RWPE2 (cell line): ENCODE measurements at regions not wholly inside any gene's neighbourhood (a gene's known extent, or its start where the extent isn't known, plus 50 kb on each side); places are given as distances from the start of the nearest gene placed in this dataset.

Experiments
- ATAC-seq: fragments of 200-7000 bp; cut with Tn5 transposase; 3 replicates; pipeline ENCODE4 v1.9.1; 2021; ENCODE audit warnings: low read depth
- DNase-seq: peaks from one replicate; pipeline ENCODE4 v3.0.0-alpha.2; 2020; ENCODE audit warnings: low spot score
- H3K27ac ChIP-seq: fragments of 450-650 bp; 2 replicates; pipeline ENCODE4 v1.5.1; 2017; ENCODE audit warnings: mild to moderate bottlenecking; ENCODE audit not compliant: poor library complexity, severe bottlenecking
- H3K27me3 ChIP-seq: fragments of 250-450 bp; sonication (Bioruptor Pico); 2 replicates; pipeline ENCODE4 v1.5.1; 2021; ENCODE audit warnings: mild to moderate bottlenecking, moderate library complexity; ENCODE audit not compliant: insufficient read depth, poor library complexity, severe bottlenecking
- H3K36me3 ChIP-seq: fragments of 250-450 bp; sonication (Bioruptor Pico); 2 replicates; pipeline ENCODE4 v1.5.1; 2020; ENCODE audit warnings: low read depth, mild to moderate bottlenecking, moderate library complexity
- H3K4me1 ChIP-seq: fragments of 250-450 bp; sonication (Bioruptor Pico); 2 replicates; pipeline ENCODE4 v1.5.1; 2021; ENCODE audit warnings: mild to moderate bottlenecking, moderate library complexity; ENCODE audit not compliant: insufficient read depth, poor library complexity, severe bottlenecking
- H3K4me3 ChIP-seq: fragments of 250-450 bp; sonication (Bioruptor Pico); 2 replicates; pipeline ENCODE4 v1.5.1; 2021; ENCODE audit warnings: mild to moderate bottlenecking, moderate library complexity; ENCODE audit not compliant: severe bottlenecking
- H3K9me3 ChIP-seq: fragments of 250-450 bp; sonication (Bioruptor Pico); 2 replicates; pipeline ENCODE4 v1.5.1; 2021; ENCODE audit warnings: mild to moderate bottlenecking, moderate library complexity; ENCODE audit not compliant: severe bottlenecking
- TF ChIP-seq, protein P1 (sequence below): fragments of 450-650 bp; IDR thresholded peaks from one replicate; pipeline ENCODE4 v1.5.1; 2017; ENCODE audit warnings: mild to moderate bottlenecking, moderate library complexity; ENCODE audit not compliant: poor library complexity, severe bottlenecking

DNA sequence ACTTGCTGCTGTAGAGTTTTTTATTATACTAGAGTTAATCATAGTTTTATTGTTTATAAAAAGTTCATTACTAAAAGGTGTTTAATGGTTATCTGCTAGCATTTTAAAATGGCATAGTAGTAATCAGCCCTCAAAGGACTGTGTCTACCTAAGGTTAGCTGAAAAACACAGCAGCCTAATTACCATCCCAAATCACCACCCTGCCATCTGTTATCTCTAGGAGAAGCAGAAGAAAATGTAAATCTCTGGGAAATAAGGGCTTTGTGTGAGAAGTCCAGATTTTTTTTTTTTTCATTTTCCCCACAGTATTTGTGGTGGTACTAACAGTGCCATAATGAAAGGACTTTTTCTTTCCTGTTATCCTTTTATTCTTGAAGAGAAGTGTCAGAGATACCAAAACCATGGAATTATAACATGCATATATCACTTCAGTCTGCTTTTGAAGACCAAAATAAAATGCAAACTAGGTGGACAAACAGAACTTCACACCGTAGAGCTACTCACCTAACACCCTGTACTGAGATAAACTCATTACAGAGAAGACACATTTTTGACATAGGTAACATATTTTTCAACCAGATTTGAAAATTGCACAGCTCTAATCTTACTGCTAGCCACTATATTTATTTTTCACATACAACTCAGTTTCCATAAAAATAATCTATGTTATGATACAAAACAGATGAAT is 876.2 kb downstream of the C12orf50 start:
- Histone ChIP-seq H3K36me3 (no peaks in the 10 kb centered on the region), H3K9me3 (no peaks in the 10 kb centered on the region), H3K27me3 (no peaks in the 10 kb centered on the region), H3K4me1 (peaks cover 24% of the 10 kb centered on the region), H3K27ac (no peak overlapping the region), H3K4me3 (no peak overlapping the region)
- ATAC-seq (no peak), DNase-seq (no peak)
- TF ChIP-seq, protein P1, sequence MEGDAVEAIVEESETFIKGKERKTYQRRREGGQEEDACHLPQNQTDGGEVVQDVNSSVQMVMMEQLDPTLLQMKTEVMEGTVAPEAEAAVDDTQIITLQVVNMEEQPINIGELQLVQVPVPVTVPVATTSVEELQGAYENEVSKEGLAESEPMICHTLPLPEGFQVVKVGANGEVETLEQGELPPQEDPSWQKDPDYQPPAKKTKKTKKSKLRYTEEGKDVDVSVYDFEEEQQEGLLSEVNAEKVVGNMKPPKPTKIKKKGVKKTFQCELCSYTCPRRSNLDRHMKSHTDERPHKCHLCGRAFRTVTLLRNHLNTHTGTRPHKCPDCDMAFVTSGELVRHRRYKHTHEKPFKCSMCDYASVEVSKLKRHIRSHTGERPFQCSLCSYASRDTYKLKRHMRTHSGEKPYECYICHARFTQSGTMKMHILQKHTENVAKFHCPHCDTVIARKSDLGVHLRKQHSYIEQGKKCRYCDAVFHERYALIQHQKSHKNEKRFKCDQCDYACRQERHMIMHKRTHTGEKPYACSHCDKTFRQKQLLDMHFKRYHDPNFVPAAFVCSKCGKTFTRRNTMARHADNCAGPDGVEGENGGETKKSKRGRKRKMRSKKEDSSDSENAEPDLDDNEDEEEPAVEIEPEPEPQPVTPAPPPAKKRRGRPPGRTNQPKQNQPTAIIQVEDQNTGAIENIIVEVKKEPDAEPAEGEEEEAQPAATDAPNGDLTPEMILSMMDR, result no peak

DNA sequence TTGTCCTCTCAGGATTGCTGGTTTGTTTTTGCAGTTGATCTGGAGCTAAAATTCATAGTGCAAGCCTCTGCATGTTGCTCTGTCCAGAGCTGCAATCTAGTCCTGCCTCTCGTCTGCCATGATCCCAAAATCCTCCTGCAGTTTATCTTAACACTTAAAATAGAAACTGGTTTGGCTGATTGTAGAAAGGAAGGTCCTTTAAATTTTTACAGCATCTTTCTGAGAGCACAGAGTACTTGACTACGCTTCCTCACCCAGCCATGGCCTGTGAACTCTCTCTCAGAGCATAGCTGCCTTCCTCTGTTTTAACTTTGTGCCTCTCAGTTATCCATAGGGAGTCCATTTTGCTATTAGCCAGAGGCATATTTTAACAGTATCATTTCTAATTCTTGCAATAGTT is 877.1 kb downstream of the C12orf50 start:
- TF ChIP-seq, protein P1, result no peak

DNA sequence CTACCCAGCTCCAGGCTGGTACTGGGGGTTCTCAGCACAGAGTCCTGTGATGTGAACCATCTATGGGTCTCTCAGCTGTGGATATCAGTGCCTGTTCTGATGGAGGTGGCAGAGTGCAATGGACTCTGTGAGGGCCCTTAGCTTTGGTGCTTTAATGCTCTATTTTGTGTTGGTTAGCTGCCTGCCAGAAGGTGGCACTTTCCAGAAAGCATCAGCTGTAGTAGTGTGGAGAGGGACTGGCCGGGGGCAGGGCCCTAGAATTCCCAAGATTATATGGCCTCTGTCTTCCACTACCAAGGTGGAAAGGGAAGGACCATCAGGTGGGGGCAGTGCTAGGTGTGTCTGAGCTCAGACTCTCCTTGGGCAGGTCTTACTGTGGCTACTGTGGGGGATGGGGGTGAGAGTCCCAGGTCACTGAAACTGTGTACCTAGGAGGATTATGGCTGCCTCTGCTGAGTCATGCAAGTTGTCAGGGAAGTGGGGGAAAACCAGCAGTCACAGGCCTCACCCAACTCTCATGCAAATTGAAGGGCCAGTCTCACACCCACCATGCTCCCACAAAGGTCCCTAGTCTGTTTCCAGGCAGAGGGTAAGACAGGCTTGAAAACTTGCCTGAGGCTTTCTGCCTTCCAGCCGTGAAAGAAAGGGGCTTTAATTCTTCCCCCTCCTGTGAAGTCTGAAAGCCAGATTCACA is 878.1 kb downstream of the C12orf50 start:
- no peak overlapping the region for H3K4me3 ChIP-seq
- no peak for DNase-seq
- H3K27ac ChIP-seq, result no peak overlapping the region
- H3K27me3 ChIP-seq, result no peaks in the 10 kb centered on the region
- ATAC-seq, result no peak
- H3K9me3 ChIP-seq, result no peaks in the 10 kb centered on the region
- TF ChIP-seq, protein P1, result no peak
- no peaks in the 10 kb centered on the region for H3K36me3 ChIP-seq
- peaks cover 16% of the 10 kb centered on the region for H3K4me1 ChIP-seq

More for the DNA sequence above, 877.1 kb downstream of the C12orf50 start:
- H3K27me3 ChIP-seq, result no peaks in the 10 kb centered on the region
- no peak overlapping the region for H3K4me3 ChIP-seq
- H3K27ac ChIP-seq, result no peak overlapping the region
- no peaks in the 10 kb centered on the region for H3K36me3 ChIP-seq
- DNase-seq, result no peak
- no peak for ATAC-seq
- peaks cover 18% of the 10 kb centered on the region for H3K4me1 ChIP-seq
- no peaks in the 10 kb centered on the region for H3K9me3 ChIP-seq

DNA sequence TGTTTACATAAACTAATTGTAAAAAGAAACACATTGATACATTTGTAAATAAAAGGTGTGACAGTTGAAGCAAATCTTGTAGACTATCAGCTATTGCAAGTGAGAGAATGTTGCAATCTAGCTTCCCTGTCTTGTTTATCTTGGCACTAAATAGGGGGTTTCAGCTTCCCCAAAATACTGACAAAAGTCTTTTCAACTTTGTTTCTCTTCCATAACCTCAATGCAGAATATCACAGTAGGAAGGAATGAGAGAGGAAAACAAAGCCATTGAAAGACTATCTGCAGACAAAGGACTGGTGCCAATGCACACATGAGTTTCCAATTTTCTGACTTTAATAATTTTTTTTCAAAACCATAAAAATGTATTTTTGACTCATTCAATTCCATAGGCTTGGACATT is 886.2 kb upstream of the MGAT4C start:
- H3K27me3 ChIP-seq, result no peaks in the 10 kb centered on the region
- TF ChIP-seq, protein P1, result no peak
- no peaks in the 10 kb centered on the region for H3K36me3 ChIP-seq
- no peaks in the 10 kb centered on the region for H3K9me3 ChIP-seq
- ATAC-seq, result no peak
- H3K27ac ChIP-seq, result no peak overlapping the region
- H3K4me3 ChIP-seq, result no peak overlapping the region
- no peak for DNase-seq
- no peaks in the 10 kb centered on the region for H3K4me1 ChIP-seq

DNA sequence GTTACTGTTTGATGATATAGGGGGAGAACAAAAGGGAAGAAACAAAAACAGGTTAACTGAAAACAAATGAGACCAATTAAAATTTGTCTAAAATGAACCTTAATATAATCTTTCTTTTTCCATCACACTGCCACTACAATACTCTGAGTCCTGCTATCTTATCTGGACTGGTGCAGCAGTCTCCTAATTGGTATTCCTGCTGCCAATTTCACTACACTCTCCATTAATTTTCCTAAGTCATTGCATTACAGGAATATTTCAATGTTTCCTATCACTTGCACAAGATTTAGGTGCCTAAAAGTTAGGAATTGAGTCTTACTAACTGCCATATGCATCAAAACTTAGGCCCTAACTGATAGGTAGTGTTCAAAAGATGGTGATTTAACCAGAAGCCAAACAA is 884.9 kb upstream of the MGAT4C start:
- H3K27ac ChIP-seq, result no peak overlapping the region
- ATAC-seq (no peak), DNase-seq (no peak)
- no peaks in the 10 kb centered on the region for H3K36me3 ChIP-seq
- TF ChIP-seq, protein P1, result no peak
- no peaks in the 10 kb centered on the region for H3K9me3 ChIP-seq
- H3K4me3 ChIP-seq, result no peak overlapping the region
- no peaks in the 10 kb centered on the region for H3K27me3 ChIP-seq
- peaks cover 2% of the 10 kb centered on the region for H3K4me1 ChIP-seq
